ENCODE measurements at regions not wholly inside any gene's neighbourhood (a gene's known extent, or its start where the extent isn't known, plus 50 kb on each side); places are given as distances from the start of the nearest gene placed in this dataset.

- peaks cover 3% of the 10 kb centered on the region for H3K4me1 Mint-ChIP-seq
- no peaks in the 10 kb centered on the region for H3K9me3 Mint-ChIP-seq
- H3K27me3 Mint-ChIP-seq, result peaks cover 11% of the 10 kb centered on the region
- intact Hi-C loops (cut with micrococcal nuclease), result no loop called here
- H3K27ac Mint-ChIP-seq, result no peak overlapping the region
- H3K4me3 Mint-ChIP-seq, result no peak overlapping the region
- no peak for DNase-seq
- H3K36me3 Mint-ChIP-seq (ENCODE audit: low read depth), result no peaks in the 10 kb centered on the region
Observed at GRCh38 chr1:228871314-228872061, 136.2 kb downstream of the RHOU start.

GRCh38 chr1:228872080-228872479 lies 136.8 kb downstream of the RHOU start:
- Mint-ChIP-seq H3K27ac (no peak overlapping the region), H3K4me3 (no peak overlapping the region)

GRCh38 chr1:228873709-228874108 lies 138.4 kb downstream of the RHOU start:
- H3K4me1 Mint-ChIP-seq, result no peaks in the 10 kb centered on the region
- intact Hi-C loops (cut with micrococcal nuclease), result no loop called here
- no peaks in the 10 kb centered on the region for H3K9me3 Mint-ChIP-seq
- H3K27me3 Mint-ChIP-seq, result peaks cover 11% of the 10 kb centered on the region
- H3K27ac Mint-ChIP-seq, result no peak overlapping the region
- no peak for DNase-seq
- H3K36me3 Mint-ChIP-seq (ENCODE audit: low read depth), result no peaks in the 10 kb centered on the region
- no peak overlapping the region for H3K4me3 Mint-ChIP-seq

More at GRCh38 chr1:228872080-228872479, 136.8 kb downstream of the RHOU start:
- DNase-seq, result no peak
- peaks cover 3% of the 10 kb centered on the region for H3K4me1 Mint-ChIP-seq
- H3K36me3 Mint-ChIP-seq (ENCODE audit: low read depth), result no peaks in the 10 kb centered on the region
- H3K9me3 Mint-ChIP-seq, result no peaks in the 10 kb centered on the region
- H3K27me3 Mint-ChIP-seq, result peaks cover 11% of the 10 kb centered on the region
- intact Hi-C loops (cut with micrococcal nuclease), result no loop called here

GRCh38 chr1:228875741-228876140 lies 140.5 kb downstream of the RHOU start:
- Mint-ChIP-seq H3K27ac (no peak overlapping the region), H3K27me3 (peaks cover 7% of the 10 kb centered on the region), H3K9me3 (peaks cover 6% of the 10 kb centered on the region), H3K4me3 (no peak overlapping the region), H3K4me1 (no peaks in the 10 kb centered on the region), H3K36me3 (ENCODE audit: low read depth) (no peaks in the 10 kb centered on the region)
- intact Hi-C loops (cut with micrococcal nuclease), result no loop called here
- DNase-seq, result no peak

GRCh38 chr1:228876187-228876586 lies 140.9 kb downstream of the RHOU start:
- intact Hi-C loops (cut with micrococcal nuclease), result no loop called here
- H3K4me3 Mint-ChIP-seq, result no peak overlapping the region
- H3K27me3 Mint-ChIP-seq, result peaks cover 7% of the 10 kb centered on the region
- H3K36me3 Mint-ChIP-seq (ENCODE audit: low read depth), result no peaks in the 10 kb centered on the region
- DNase-seq, result no peak
- H3K27ac Mint-ChIP-seq, result no peak overlapping the region
- H3K9me3 Mint-ChIP-seq, result peaks cover 6% of the 10 kb centered on the region
- H3K4me1 Mint-ChIP-seq, result no peaks in the 10 kb centered on the region

GRCh38 chr1:228879164-228879563 lies 143.9 kb downstream of the RHOU start:
- H3K27ac Mint-ChIP-seq, result no peak overlapping the region
- DNase-seq, result no peak
- intact Hi-C loops (cut with micrococcal nuclease), result no loop called here
- H3K4me1 Mint-ChIP-seq, result no peaks in the 10 kb centered on the region
- H3K27me3 Mint-ChIP-seq, result peaks cover 4% of the 10 kb centered on the region
- H3K36me3 Mint-ChIP-seq (ENCODE audit: low read depth), result no peaks in the 10 kb centered on the region
- H3K4me3 Mint-ChIP-seq, result no peak overlapping the region
- H3K9me3 Mint-ChIP-seq, result peaks cover 6% of the 10 kb centered on the region

GRCh38 chr1:228882041-228882770 lies 146.9 kb downstream of the RHOU start:
- Mint-ChIP-seq H3K4me3 (no peak overlapping the region), H3K27ac (no peak overlapping the region), H3K27me3 (peaks cover 2% of the 10 kb centered on the region), H3K9me3 (peaks cover 6% of the 10 kb centered on the region), H3K36me3 (ENCODE audit: low read depth) (no peaks in the 10 kb centered on the region), H3K4me1 (peaks cover 2% of the 10 kb centered on the region)
- no peak for DNase-seq
- intact Hi-C loops (cut with micrococcal nuclease), result no loop called here

- Mint-ChIP-seq H3K27me3 (peaks cover 3% of the 10 kb centered on the region), H3K9me3 (peaks cover 6% of the 10 kb centered on the region), H3K27ac (no peak overlapping the region), H3K4me1 (peaks cover 2% of the 10 kb centered on the region), H3K36me3 (ENCODE audit: low read depth) (no peaks in the 10 kb centered on the region), H3K4me3 (no peak overlapping the region)
- intact Hi-C loops (cut with micrococcal nuclease), result no loop called here
- DNase-seq, result no peak
Observed at GRCh38 chr1:228882771-228883450, 147.6 kb downstream of the RHOU start.

GRCh38 chr1:228883535-228883934 lies 148.3 kb downstream of the RHOU start:
- intact Hi-C loops (cut with micrococcal nuclease), result no loop called here
- H3K4me3 Mint-ChIP-seq, result no peak overlapping the region
- H3K9me3 Mint-ChIP-seq, result peaks cover 6% of the 10 kb centered on the region
- no peaks in the 10 kb centered on the region for H3K36me3 Mint-ChIP-seq (ENCODE audit: low read depth)
- peaks cover 5% of the 10 kb centered on the region for H3K27me3 Mint-ChIP-seq
- H3K27ac Mint-ChIP-seq, result no peak overlapping the region
- no peak for DNase-seq
- H3K4me1 Mint-ChIP-seq, result peaks cover 2% of the 10 kb centered on the region

- no peaks in the 10 kb centered on the region for H3K36me3 Mint-ChIP-seq (ENCODE audit: low read depth)
- peaks cover 2% of the 10 kb centered on the region for H3K9me3 Mint-ChIP-seq
- H3K4me3 Mint-ChIP-seq, result no peak overlapping the region
- no peak overlapping the region for H3K27ac Mint-ChIP-seq
- intact Hi-C loops (cut with micrococcal nuclease), result no loop called here
- peaks cover 3% of the 10 kb centered on the region for H3K27me3 Mint-ChIP-seq
- peaks cover 3% of the 10 kb centered on the region for H3K4me1 Mint-ChIP-seq
- DNase-seq, result no peak
Observed at GRCh38 chr1:228884196-228884595, 148.9 kb downstream of the RHOU start.

- H3K9me3 Mint-ChIP-seq, result no peaks in the 10 kb centered on the region
- no peaks in the 10 kb centered on the region for H3K36me3 Mint-ChIP-seq (ENCODE audit: low read depth)
- peaks cover 9% of the 10 kb centered on the region for H3K4me1 Mint-ChIP-seq
Observed at GRCh38 chr1:228884615-228885566, 149.6 kb downstream of the RHOU start.

GRCh38 chr1:228885845-228886244 lies 150.6 kb downstream of the RHOU start:
- Mint-ChIP-seq H3K4me1 (peaks cover 17% of the 10 kb centered on the region), H3K9me3 (no peaks in the 10 kb centered on the region), H3K27me3 (peaks cover 4% of the 10 kb centered on the region), H3K36me3 (ENCODE audit: low read depth) (no peaks in the 10 kb centered on the region), H3K27ac (no peak overlapping the region), H3K4me3 (no peak overlapping the region)
- intact Hi-C loops (cut with micrococcal nuclease), result no loop called here
- no peak for DNase-seq

More at GRCh38 chr1:228884615-228885566, 149.6 kb downstream of the RHOU start:
- Mint-ChIP-seq H3K27me3 (peaks cover 2% of the 10 kb centered on the region), H3K27ac (no peak overlapping the region), H3K4me3 (no peak overlapping the region)
- DNase-seq, result no peak
- intact Hi-C loops (cut with micrococcal nuclease), result no loop called here

GRCh38 chr1:228887101-228887500 lies 151.8 kb downstream of the RHOU start:
- no peak overlapping the region for H3K4me3 Mint-ChIP-seq
- no peak for DNase-seq
- intact Hi-C loops (cut with micrococcal nuclease), result no loop called here
- H3K4me1 Mint-ChIP-seq, result peaks cover 21% of the 10 kb centered on the region
- H3K27me3 Mint-ChIP-seq, result peaks cover 6% of the 10 kb centered on the region
- no peak overlapping the region for H3K27ac Mint-ChIP-seq
- H3K36me3 Mint-ChIP-seq (ENCODE audit: low read depth), result no peaks in the 10 kb centered on the region
- H3K9me3 Mint-ChIP-seq, result no peaks in the 10 kb centered on the region

Data from activated CD4-positive, alpha-beta T cell treated with anti-CD3 and anti-CD28 coated beads, Interleukin-2, amount 10 ng/mL, durations not matched to agents 24 days and 14 days (primary cell).